ENCODE measurements at regions not wholly inside any gene's neighbourhood (a gene's known extent, or its start where the extent isn't known, plus 50 kb on each side); places are given as distances from the start of the nearest gene placed in this dataset.
"Not testable (repeated sequence)": the region's sequence is repeated elsewhere in the genome, so short reads cannot be mapped to it uniquely, and the experiment has no call there.

GRCh38 chr2:190742431-190742830 is 93.5 kb downstream of the NAB1 start:
- DNase-seq, result no peak

- no peak for DNase-seq
Observed at GRCh38 chr2:190744041-190744440, 95.2 kb downstream of the NAB1 start.

GRCh38 chr2:190746971-190747761 is 98.3 kb downstream of the NAB1 start:
- DNase-seq, result no peak

- no peak for DNase-seq
Observed at GRCh38 chr2:190748966-190749365, 100.1 kb downstream of the NAB1 start.

- DNase-seq, result no peak
Observed at GRCh38 chr2:190755772-190756415, 107.0 kb downstream of the NAB1 start.

DNA sequence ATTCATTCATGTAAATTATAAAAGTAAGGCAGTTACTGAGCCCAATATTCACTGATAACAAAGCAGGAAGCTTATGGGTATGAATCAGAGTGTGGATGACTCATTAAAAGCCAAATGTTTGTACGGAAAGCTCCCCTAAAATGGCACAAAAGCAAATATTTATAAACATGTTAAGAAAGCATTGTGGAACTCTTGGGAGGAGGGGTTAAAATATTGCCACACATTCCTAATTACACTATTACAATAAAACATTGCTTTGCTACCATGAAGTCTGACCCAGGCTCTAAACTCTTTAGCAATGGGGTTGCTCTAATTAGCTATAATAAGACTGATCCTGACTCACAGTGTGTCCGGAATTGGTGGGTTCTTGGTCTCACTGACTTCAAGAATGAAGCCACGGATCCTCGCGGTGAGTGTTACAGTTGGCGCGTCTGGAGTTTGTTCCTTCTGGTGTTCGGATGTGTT is 110.9 kb downstream of the NAB1 start:
- DNase-seq, result no peak

DNA sequence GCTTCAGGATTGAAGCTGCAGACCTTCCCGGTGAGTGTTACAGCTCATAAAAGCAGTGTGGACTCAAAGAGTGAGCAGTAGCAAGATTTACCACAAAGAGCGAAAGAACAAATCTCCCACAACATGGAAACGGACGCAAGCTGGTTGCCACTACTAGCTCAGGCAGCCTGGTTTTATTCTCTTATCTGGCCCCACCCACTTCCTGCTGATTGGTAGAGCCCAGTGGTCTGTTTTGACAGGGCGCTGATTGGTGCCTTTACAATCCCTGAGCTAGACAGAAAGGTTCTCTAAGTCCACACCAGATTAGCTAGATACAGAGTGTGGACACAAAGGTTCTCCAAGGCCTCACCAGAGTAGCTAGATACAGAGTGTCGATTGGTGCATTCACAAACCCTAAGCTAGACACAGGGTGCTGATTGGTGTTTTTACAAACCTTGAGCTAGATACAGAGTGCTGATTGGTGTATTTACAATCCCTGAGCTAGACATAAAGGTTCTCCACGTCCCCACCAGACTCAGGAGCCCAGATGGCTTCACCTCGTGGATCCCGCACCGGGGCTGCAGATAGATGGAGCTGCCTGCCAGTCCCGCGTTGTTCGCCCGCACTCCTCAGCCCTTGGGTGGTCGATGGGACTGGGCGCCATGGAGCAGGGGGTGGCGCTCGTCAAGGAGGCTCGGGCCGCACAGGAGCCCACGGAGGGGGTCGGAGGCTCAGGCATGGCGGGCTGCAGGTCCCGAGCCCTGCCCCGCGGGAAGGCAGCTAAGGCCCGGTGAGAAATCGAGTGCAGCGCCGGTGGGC is 111.7 kb downstream of the NAB1 start:
- not testable (repeated sequence) for DNase-seq

- DNase-seq, result not testable (repeated sequence)
Observed at GRCh38 chr2:190761216-190761615, 112.3 kb downstream of the NAB1 start.

GRCh38 chr2:190762566-190762965 is 113.7 kb downstream of the NAB1 start:
- no peak for DNase-seq

DNA sequence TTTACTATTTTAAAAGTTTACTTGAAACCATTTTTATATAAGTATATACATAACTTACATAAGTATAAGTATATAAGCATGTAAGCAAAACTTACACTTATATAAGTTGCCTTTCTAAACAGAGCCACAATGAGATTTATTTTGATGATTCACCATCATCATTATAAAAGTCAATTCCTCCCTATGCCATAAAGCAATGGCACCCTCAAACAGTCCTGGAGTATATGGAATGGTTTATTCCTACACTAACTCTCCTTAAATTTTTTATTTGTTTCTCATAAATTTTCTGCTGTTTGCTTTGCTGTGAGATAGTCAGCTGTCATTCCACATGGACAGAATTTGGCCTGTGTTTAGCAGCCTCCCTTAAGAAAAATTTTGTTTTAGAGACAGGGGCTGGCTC is 114.2 kb downstream of the NAB1 start:
- DNase-seq, result no peak

- no peak for DNase-seq
Observed at GRCh38 chr2:190763901-190764514, 115.1 kb downstream of the NAB1 start.

DNA sequence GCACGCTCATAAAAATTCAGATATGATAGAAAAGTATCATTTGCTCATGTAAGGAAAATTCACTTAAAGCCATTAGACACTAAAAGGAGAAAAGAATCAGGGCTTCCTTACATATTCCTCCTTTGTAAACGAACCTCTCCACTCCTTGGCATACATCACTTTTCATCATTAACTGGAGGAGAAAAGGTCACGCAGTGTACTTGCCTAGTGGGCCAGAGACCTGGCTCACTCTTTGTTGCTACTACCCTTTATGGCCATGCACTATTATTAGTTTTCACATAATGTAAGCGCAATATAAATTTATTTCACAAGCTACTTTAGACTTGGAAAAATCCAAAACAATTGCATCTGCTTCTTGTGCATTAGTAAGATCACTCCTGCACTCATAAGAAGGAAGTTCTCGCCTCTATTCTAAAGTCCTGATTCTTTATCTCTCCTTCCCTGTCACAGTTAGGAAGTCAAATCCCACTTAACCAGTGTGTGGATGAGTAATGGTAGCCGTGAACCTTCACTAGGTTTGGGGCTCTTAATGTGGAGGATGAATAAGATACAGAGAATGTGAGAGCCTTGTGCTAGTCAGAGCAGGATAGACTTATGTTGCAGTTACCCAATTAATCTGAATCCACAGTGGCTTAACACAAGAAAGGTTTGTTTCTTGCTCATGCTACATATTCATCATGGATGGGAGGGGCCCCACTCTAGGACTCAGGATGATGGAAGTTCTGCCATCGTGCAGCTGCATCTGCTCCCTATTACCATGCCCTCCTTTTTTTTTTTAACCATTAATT is 115.0 kb upstream of the GLS start:
- DNase-seq, result no peak

DNA sequence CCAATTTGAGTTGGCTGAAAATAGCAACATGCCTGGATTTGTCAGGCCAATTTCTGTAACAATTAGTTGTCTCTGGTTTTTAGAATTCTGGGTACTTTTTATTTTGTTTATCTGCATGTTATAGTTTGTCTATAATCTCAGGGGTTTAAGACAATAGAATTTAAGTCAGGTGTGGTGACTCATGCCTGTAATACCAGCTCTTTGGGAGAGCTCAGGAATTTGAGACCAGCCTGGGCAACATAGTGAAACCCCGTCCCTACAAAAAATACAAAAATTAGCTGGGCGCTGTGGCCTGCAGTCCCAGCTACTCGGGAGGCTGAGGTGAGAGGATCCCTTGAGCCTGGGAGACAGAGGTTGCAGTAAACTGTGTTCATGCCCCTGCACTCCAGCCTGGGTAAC is 114.4 kb upstream of the GLS start:
- DNase-seq, result no peak

GRCh38 chr2:190766595-190766994 is 114.0 kb upstream of the GLS start:
- no peak for DNase-seq

- no peak for DNase-seq
Observed at GRCh38 chr2:190767821-190768220, 112.8 kb upstream of the GLS start.

- DNase-seq, result no peak
Observed at GRCh38 chr2:190769258-190769657, 111.4 kb upstream of the GLS start.

DNA sequence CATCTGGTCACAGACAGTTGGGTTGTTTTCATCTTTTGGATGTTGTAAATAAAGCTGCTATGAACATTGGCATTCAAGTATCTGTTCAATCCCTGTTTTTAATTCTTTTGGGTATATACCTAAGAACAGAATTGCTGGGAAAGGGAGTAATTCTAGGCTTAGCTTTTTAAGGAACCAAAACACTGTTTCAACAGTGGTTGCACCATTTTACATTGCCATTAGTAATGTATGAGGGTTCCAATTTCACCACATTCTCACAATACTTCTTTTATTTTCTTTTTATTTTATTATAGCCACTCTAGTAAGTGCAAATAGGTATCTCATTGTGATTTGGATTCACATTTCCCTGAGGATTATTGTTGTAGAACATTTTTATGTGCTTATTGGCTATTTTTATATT is 108.9 kb upstream of the GLS start:
- no peak for DNase-seq

GRCh38 chr2:190780594-190780993 is 100.0 kb upstream of the GLS start:
- DNase-seq, result no peak

DNA sequence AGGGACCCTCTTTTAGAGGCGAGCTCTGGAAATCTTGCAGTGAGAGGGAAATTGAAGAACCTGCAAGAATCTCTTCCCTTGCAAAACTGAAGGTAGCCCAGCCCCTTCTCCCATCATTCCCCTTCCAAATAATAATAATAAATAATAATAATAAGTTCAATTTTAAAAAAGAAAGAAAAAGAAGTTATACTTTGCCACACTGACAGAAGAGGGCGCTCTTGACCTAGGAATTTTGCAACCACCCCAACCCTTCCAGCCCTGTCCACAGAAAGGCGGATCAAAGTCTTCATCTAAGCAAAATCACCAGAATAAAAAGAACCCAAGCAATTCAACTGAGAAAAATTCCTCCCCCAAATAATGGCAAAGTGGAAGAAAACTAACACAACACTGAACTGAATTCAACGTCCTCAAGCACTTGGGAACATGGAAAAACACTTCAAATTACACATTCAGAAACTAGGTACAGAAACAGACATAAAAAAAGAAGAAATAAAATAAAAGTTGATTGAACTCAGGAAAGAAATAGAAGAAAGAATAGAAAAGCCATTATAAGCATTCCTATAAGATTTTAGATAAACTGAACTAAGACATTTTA is 98.9 kb upstream of the GLS start:
- peak; percentile 13 for DNase-seq

GRCh38 chr2:190782264-190782663 is 98.4 kb upstream of the GLS start:
- no peak for DNase-seq

DNA sequence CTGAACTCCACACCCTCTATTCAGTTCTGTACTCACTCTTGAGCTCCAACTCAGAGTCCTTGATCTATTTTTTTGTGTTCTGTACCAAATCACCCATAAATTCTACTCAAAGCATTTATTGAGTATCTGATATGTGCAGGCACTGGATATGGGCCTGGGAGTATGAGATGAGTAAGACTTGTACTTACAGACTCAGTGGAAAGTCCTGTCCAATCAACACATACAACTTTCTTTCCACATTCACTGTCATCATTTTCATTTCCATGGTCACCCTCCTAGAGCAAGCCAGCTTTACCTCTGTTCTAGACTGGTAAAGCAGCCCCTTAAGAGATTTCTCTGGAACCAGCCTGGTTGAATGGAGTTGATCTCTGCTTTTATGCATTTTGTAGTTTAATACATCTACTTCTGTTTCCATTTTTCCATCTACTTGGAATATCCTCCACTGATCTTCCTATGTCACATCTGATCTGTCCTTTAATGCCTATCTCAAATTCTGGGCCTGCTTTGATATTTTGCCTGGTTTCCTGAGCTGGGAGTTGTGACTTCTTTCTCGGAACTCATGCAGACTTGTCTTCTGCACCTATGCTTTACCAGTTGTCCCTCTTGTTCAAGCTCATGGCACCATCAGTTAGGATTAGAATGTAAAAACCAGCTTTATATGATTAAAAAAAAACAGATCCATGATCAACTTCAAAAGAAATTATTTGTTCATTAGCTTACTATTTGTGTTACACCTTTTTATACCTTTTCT is 96.9 kb upstream of the GLS start:
- no peak for DNase-seq
